Heart right ventricle (tissue), 16 donors: ENCODE measurements at regions not wholly inside any gene's neighbourhood (a gene's known extent, or its start where the extent isn't known, plus 50 kb on each side); places are given as distances from the start of the nearest gene placed in this dataset.
"Not testable (repeated sequence)": the region's sequence is repeated elsewhere in the genome, so short reads cannot be mapped to it uniquely, and the experiment has no call there.

ENCODE experiments used
- ATAC-seq, 8 donors: fragments of 200-7000 bp; cut with Tn5 transposase; one replicate each; pipeline ENCODE4 v1.9.1; 2020; ENCODE audit warnings: mild to moderate bottlenecking in 8 of 8, moderate library complexity in 8 of 8, moderate number of reproducible peaks in 1 of 8
- DNase-seq, 2 donors: peaks; one replicate each; pipeline ENCODE4 v3.0.0-alpha.2; 2020
- H3K27ac ChIP-seq, 10 donors: fragments of 200-600 bp; sonication (generic) in 2 of 10; one replicate each; pipeline versions ENCODE4 v1.5.0 to v1.8.0; 2020 to 2022; ENCODE audit warnings: mild to moderate bottlenecking in 3 of 10
- H3K27me3 ChIP-seq, 7 donors: fragments of 200-600 bp; one replicate each; pipeline ENCODE4 v1.8.0; 2021 to 2022; ENCODE audit warnings: mild to moderate bottlenecking in 2 of 7
- H3K36me3 ChIP-seq, 9 donors: fragments of 200-600 bp; sonication (generic) in 1 of 9; one replicate each; pipeline versions ENCODE4 v1.5.0 to v1.8.0; 2020 to 2022; ENCODE audit warnings: mild to moderate bottlenecking in 2 of 9
- H3K4me1 ChIP-seq, 9 donors: fragments of 200-600 bp; sonication (generic) in 1 of 9; one replicate each; pipeline versions ENCODE4 v1.5.0 to v1.8.0; 2020 to 2022; ENCODE audit warnings: mild to moderate bottlenecking in 4 of 9
- H3K4me3 ChIP-seq, 10 donors: fragments of 200-600 bp; sonication (generic) in 2 of 10; one replicate each; pipeline versions ENCODE4 v1.5.0 to v1.8.0; 2020 to 2022; ENCODE audit warnings: mild to moderate bottlenecking in 7 of 10, moderate library complexity in 2 of 10
- H3K9me3 ChIP-seq, 11 donors: fragments of 200-600 bp in 10 of 11; sonication (generic) in 2 of 11; one replicate each; pipeline versions ENCODE4 v1.5.0 to v1.8.0; 2013 to 2022; ENCODE audit warnings: mild to moderate bottlenecking in 2 of 11, control low read depth in 1 of 11, moderate library complexity in 1 of 11
- WGBS, 2 donors: extraction: QIAGEN DNeasy Blood & Tissue Kit; methylation state at CpG; one replicate each; pipeline ENCODE4 v1.1.7; 2013; ENCODE audit warnings: inconsistent platforms in 1 of 2; 5-methylcytosine and 5-hydroxymethylcytosine counted together
- intact Hi-C, 10 donors: fragments of 100-400 bp; cut with DNase I; formaldehyde crosslinking; loops; one replicate each; pipeline versions ENCODE4 v1.11.1 to v1.14.2; 2022
- TF ChIP-seq, protein P1 (sequence below), 9 donors: fragments of 200-600 bp; sonication (generic) in 2 of 9; IDR thresholded peaks; one replicate each; pipeline versions ENCODE4 v1.5.0 to v1.8.0; 2021 to 2022; ENCODE audit warnings: antibody characterized with exemption in 9 of 9, mild to moderate bottlenecking in 5 of 9, moderate library complexity in 1 of 9
- donor health status: Arrhythmogenic right ventricular cardiomyopathy.
- donor health status: ischemic (EF 13 %, LVEDD 7.1; RV severe dilation, severe dysfunction).
- donor health status: healthy with polysubstance abuse.
- donor health status: DM: no; HTN: yes; CAD: no.
- donor health status: DM: no; HTN: no; CAD: no.
- donor health status: ischemic (EF 25% LVEDD 6.9; RV normal size, moderate dysfunction).
- donor health status: ischemic (EF 25% LVEDD 5.7; RV mildly dilated, moderate dysfunction).
- donor health status: healthy.
- donor health status: DM: yes; HTN: yes; CAD: no.
- donor health status: Ischemic cardiomyopathy.
- donor health status: ischemic (EF 35%, LVEDD 5.7; RV mildly dilated, moderate dysfunction).
- donor health status: nonischemic (EF 11% LVEDD 7.7; RV severe dilation, severe dysfunction).
- donor health status: DM: yes; HTN: yes; CAD: no.
- donor health status: PGD.
- donor health status: ischemic (EF 29% LVEDD 5.4; RV normal size, mild dysfunction).
- donor health status: nonischemic (EF 23%, LVEDD 6.1; RV moderate dilation, normal function).

DNA sequence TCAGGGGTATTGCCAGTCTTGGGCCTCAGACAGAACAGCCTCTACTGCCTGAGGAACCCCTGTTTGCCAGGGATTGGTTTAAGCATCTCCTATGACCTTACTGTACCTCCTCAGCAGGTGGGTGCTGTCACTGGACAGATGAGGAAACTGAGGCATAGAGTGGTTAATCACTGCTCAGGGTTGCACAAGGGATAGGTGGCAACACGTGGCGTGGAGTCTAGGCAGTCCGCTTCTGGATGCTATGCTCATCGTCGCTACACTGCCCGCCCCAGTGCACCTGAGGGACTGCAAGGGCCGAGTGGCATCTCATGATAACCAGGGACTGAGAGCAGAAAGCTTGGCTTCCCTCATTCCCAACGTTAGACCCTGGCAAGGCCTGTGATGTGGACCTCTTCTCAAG is 101.8 kb upstream of the SULF2 start:
- WGBS, 2 donors: 86% methylated on average over 8 of the region's 8 CpGs
- Histone ChIP-seq H3K27ac (no peak overlapping the region), H3K36me3 (no peaks in the 10 kb centered on the region), H3K4me1 (no peaks in the 10 kb centered on the region), H3K9me3 (no peaks in the 10 kb centered on the region), H3K4me3 (no peak overlapping the region), H3K27me3 (peaks cover 0 to 27% (median 12%) of the 10 kb centered on the region in 7 donors)
- ATAC-seq (no peak), DNase-seq (no peak)
- intact Hi-C loops: no loop called here
- TF ChIP-seq, protein P1, sequence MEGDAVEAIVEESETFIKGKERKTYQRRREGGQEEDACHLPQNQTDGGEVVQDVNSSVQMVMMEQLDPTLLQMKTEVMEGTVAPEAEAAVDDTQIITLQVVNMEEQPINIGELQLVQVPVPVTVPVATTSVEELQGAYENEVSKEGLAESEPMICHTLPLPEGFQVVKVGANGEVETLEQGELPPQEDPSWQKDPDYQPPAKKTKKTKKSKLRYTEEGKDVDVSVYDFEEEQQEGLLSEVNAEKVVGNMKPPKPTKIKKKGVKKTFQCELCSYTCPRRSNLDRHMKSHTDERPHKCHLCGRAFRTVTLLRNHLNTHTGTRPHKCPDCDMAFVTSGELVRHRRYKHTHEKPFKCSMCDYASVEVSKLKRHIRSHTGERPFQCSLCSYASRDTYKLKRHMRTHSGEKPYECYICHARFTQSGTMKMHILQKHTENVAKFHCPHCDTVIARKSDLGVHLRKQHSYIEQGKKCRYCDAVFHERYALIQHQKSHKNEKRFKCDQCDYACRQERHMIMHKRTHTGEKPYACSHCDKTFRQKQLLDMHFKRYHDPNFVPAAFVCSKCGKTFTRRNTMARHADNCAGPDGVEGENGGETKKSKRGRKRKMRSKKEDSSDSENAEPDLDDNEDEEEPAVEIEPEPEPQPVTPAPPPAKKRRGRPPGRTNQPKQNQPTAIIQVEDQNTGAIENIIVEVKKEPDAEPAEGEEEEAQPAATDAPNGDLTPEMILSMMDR (IDR thresholded peaks at IDR 0.05): no peak

DNA sequence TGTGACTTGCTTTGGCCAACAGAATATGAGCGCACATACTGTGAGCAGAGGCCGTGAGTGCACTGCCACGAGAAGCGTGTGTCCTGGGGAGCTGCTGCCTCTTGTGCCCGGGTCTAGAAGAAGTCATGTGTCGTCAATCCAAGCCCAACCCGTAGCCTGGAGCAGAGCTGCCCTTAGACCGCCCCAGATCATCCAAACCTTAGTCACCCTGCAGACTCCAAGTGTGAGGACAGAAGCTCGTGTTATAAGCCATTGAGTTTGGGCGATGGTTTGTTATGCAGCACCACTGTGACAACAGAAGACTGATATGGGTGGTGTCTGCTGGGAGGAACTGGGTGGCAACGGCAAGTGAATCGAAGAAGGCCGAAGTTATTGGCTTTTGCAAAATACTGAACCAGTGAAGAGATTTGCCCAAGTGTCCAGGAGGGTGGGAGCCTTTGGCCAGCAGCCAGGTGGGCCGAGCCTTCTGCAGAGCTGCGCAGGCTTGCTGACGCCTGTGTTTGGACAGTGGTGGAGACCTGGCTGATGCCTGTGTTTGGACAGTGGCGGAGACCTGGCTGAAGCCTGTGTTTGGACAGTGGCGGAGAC is 101.3 kb upstream of the SULF2 start:
- TF ChIP-seq, protein P1 (IDR thresholded peaks at IDR 0.05): no peak
- Histone ChIP-seq H3K9me3 (no peaks in the 10 kb centered on the region), H3K4me3 (no peak overlapping the region), H3K36me3 (no peaks in the 10 kb centered on the region), H3K27me3 (peaks cover 0 to 27% (median 12%) of the 10 kb centered on the region in 7 donors), H3K4me1 (no peaks in the 10 kb centered on the region), H3K27ac (no peak overlapping the region)
- WGBS, 2 donors: 89 to 90% methylated on average over 18 of the region's 18 CpGs
- intact Hi-C loops: no loop called here
- no peak for ATAC-seq
- DNase-seq: no peak

DNA sequence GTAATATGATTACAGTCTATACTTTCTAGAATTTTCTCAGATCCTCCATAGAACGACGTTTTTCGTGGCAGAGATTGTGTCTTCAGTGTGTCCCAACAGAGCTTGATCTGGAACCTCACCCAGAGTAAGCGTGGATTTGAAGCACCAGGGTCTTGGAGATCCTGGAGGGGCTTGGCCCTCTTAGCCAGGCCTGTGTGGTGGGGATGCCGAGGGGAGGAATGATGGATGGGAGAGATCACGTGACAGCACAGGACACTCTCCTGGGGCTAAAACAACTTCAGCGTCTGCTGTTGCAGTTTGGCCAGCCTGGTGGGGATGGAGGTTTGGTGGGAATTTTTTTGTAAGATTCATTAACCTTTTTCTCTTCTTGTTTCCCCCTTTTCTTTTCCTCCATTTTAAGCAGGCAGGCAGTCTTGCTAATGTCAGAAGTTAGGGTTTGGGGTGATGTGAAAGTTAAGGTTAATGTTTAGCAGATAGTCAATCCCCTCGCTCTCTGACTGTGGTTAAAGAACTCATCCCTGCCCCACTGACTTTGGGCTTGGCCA is 100.7 kb upstream of the SULF2 start:
- DNase-seq: no peak
- no peak overlapping the region for H3K27ac ChIP-seq
- H3K36me3 ChIP-seq: no peaks in the 10 kb centered on the region

DNA sequence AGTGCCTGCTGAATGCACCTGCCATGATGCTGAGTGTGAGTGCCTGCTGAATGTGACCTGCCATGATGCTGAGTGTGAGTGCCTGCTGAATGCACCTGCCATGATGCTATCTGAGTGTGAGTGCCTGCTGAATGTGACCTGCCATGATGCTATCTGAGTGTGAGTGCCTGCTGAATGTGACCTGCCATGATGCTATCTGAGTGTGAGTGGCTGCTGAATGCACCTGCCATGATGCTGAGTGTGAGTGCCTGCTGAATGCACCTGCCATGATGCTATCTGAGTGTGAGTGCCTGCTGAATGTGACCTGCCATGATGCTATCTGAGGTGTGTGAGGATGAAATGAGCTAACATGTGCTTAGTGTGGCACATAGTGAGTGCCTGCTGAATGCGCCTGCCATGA is 98.7 kb upstream of the SULF2 start:
- H3K4me3 ChIP-seq, DNase-seq, ATAC-seq, intact Hi-C loops, H3K9me3 ChIP-seq, H3K4me1 ChIP-seq, H3K27ac ChIP-seq, H3K36me3 ChIP-seq: not testable (repeated sequence)
- WGBS, 2 donors: 50 to 100% methylated on average over 1 of the region's 1 CpG
- peaks cover 0 to 20% (median 12%) of the 10 kb centered on the region in 7 donors for H3K27me3 ChIP-seq

More for the DNA sequence above, 100.7 kb upstream of the SULF2 start:
- no peak for ATAC-seq
- H3K27me3 ChIP-seq: peaks cover 0 to 27% (median 12%) of the 10 kb centered on the region in 7 donors
- H3K9me3 ChIP-seq: no peaks in the 10 kb centered on the region
- H3K4me1 ChIP-seq: no peaks in the 10 kb centered on the region
- TF ChIP-seq, protein P1 (IDR thresholded peaks at IDR 0.05): no peak
- H3K4me3 ChIP-seq: no peak overlapping the region
- intact Hi-C loops: no loop called here
- WGBS, 2 donors: 73 to 75% methylated on average over 8 of the region's 8 CpGs

DNA sequence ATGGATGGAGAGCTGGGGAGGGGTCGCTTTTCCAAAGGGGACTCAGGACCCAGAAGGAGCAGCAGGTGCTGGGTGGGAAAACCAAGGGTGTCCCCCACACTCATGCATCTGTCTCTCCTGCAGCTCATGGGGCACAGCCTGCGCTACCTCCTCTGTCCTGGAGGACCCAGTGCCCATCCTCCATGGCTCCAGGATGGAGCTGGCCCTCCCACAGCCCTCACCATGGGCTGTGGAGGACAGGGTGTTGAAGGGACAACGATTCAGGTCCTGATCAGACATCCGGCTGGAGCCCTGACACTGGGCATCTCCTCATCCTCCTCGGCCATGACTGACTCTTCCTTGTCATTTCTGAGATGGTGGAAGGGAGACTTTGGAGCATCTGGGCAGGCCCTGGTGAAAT is 97.9 kb upstream of the SULF2 start:
- peak in 1 of 8 donors; percentile 26 for ATAC-seq
- DNase-seq: no peak
- peaks cover 0 to 5% (median 0%) of the 10 kb centered on the region in 9 donors for H3K4me1 ChIP-seq
- H3K4me3 ChIP-seq: no peak overlapping the region
- H3K27ac ChIP-seq: no peak overlapping the region
- 77 to 84% methylated on average over 5 of the region's 5 CpGs for WGBS, 2 donors
- H3K27me3 ChIP-seq: peaks cover 0 to 27% (median 12%) of the 10 kb centered on the region in 7 donors
- TF ChIP-seq, protein P1 (IDR thresholded peaks at IDR 0.05): no peak
- intact Hi-C loops: no loop called here
- H3K9me3 ChIP-seq: no peaks in the 10 kb centered on the region
- H3K36me3 ChIP-seq: no peaks in the 10 kb centered on the region
